ENCODE measurements at regions not wholly inside any gene's neighbourhood (a gene's known extent, or its start where the extent isn't known, plus 50 kb on each side); places are given as distances from the start of the nearest gene placed in this dataset.

- Histone ChIP-seq H3K9me3 (ENCODE audit: control insufficient read depth in 3 of 3, low read length in 3 of 3) (no peaks in the 10 kb centered on the region), H3K27me3 (ENCODE audit: control insufficient read depth in 3 of 3, insufficient read depth in 3 of 3, low read length in 3 of 3) (no peaks in the 10 kb centered on the region), H3K36me3 (ENCODE audit: control insufficient read depth in 3 of 3, insufficient read depth in 3 of 3, low read length in 3 of 3) (no peaks in the 10 kb centered on the region), H3K4me3 (ENCODE audit: low read length in 3 of 3) (no peak overlapping the region), H3K4me1 (ENCODE audit: control insufficient read depth in 3 of 3, insufficient read depth in 3 of 3, low read length in 3 of 3) (no peaks in the 10 kb centered on the region), H3K9ac (ENCODE audit: low read depth in 1 of 3, low read length in 3 of 3) (no peak overlapping the region), H3K27ac (ENCODE audit: low read depth, low read length) (no peak overlapping the region)
These were observed 710.7 kb upstream of the ADAMTS5 start for GRCh38 chr21:27677546-27677945.

GRCh38 chr21:27675306-27675705, 708.4 kb upstream of the ADAMTS5 start:
- Histone ChIP-seq H3K4me3 (ENCODE audit: low read length in 3 of 3) (no peak overlapping the region), H3K4me1 (ENCODE audit: control insufficient read depth in 3 of 3, insufficient read depth in 3 of 3, low read length in 3 of 3) (no peaks in the 10 kb centered on the region), H3K27me3 (ENCODE audit: control insufficient read depth in 3 of 3, insufficient read depth in 3 of 3, low read length in 3 of 3) (no peaks in the 10 kb centered on the region), H3K9ac (ENCODE audit: low read depth in 1 of 3, low read length in 3 of 3) (no peak overlapping the region), H3K9me3 (ENCODE audit: control insufficient read depth in 3 of 3, low read length in 3 of 3) (no peaks in the 10 kb centered on the region), H3K27ac (ENCODE audit: low read depth, low read length) (no peak overlapping the region), H3K36me3 (ENCODE audit: control insufficient read depth in 3 of 3, insufficient read depth in 3 of 3, low read length in 3 of 3) (no peaks in the 10 kb centered on the region)

GRCh38 chr21:27674041-27674615, 707.2 kb upstream of the ADAMTS5 start:
- Histone ChIP-seq H3K4me3 (ENCODE audit: low read length in 3 of 3) (no peak overlapping the region), H3K4me1 (ENCODE audit: control insufficient read depth in 3 of 3, insufficient read depth in 3 of 3, low read length in 3 of 3) (no peaks in the 10 kb centered on the region), H3K9me3 (ENCODE audit: control insufficient read depth in 3 of 3, low read length in 3 of 3) (no peaks in the 10 kb centered on the region), H3K9ac (ENCODE audit: low read depth in 1 of 3, low read length in 3 of 3) (no peak overlapping the region), H3K27me3 (ENCODE audit: control insufficient read depth in 3 of 3, insufficient read depth in 3 of 3, low read length in 3 of 3) (no peaks in the 10 kb centered on the region), H3K36me3 (ENCODE audit: control insufficient read depth in 3 of 3, insufficient read depth in 3 of 3, low read length in 3 of 3) (no peaks in the 10 kb centered on the region), H3K27ac (ENCODE audit: low read depth, low read length) (no peak overlapping the region)

GRCh38 chr21:27673581-27673980, 706.7 kb upstream of the ADAMTS5 start:
- no peak overlapping the region for H3K4me3 ChIP-seq (ENCODE audit: low read length in 3 of 3)
- no peaks in the 10 kb centered on the region for H3K9me3 ChIP-seq (ENCODE audit: control insufficient read depth in 3 of 3, low read length in 3 of 3)
- no peak overlapping the region for H3K9ac ChIP-seq (ENCODE audit: low read depth in 1 of 3, low read length in 3 of 3)
- no peaks in the 10 kb centered on the region for H3K27me3 ChIP-seq (ENCODE audit: control insufficient read depth in 3 of 3, insufficient read depth in 3 of 3, low read length in 3 of 3)
- no peak overlapping the region for H3K27ac ChIP-seq (ENCODE audit: low read depth, low read length)
- H3K36me3 ChIP-seq (ENCODE audit: control insufficient read depth in 3 of 3, insufficient read depth in 3 of 3, low read length in 3 of 3), result no peaks in the 10 kb centered on the region
- H3K4me1 ChIP-seq (ENCODE audit: control insufficient read depth in 3 of 3, insufficient read depth in 3 of 3, low read length in 3 of 3), result no peaks in the 10 kb centered on the region

GRCh38 chr21:27671207-27671606, 704.3 kb upstream of the ADAMTS5 start:
- no peak overlapping the region for H3K9ac ChIP-seq (ENCODE audit: low read depth in 1 of 3, low read length in 3 of 3)
- H3K4me1 ChIP-seq (ENCODE audit: control insufficient read depth in 3 of 3, insufficient read depth in 3 of 3, low read length in 3 of 3), result no peaks in the 10 kb centered on the region
- H3K9me3 ChIP-seq (ENCODE audit: control insufficient read depth in 3 of 3, low read length in 3 of 3), result no peaks in the 10 kb centered on the region
- H3K27ac ChIP-seq (ENCODE audit: low read depth, low read length), result no peak overlapping the region
- H3K4me3 ChIP-seq (ENCODE audit: low read length in 3 of 3), result no peak overlapping the region
- no peaks in the 10 kb centered on the region for H3K27me3 ChIP-seq (ENCODE audit: control insufficient read depth in 3 of 3, insufficient read depth in 3 of 3, low read length in 3 of 3)
- no peaks in the 10 kb centered on the region for H3K36me3 ChIP-seq (ENCODE audit: control insufficient read depth in 3 of 3, insufficient read depth in 3 of 3, low read length in 3 of 3)

- H3K9me3 ChIP-seq (ENCODE audit: control insufficient read depth in 3 of 3, low read length in 3 of 3), result no peaks in the 10 kb centered on the region
- H3K36me3 ChIP-seq (ENCODE audit: control insufficient read depth in 3 of 3, insufficient read depth in 3 of 3, low read length in 3 of 3), result no peaks in the 10 kb centered on the region
- no peak overlapping the region for H3K9ac ChIP-seq (ENCODE audit: low read depth in 1 of 3, low read length in 3 of 3)
- no peaks in the 10 kb centered on the region for H3K27me3 ChIP-seq (ENCODE audit: control insufficient read depth in 3 of 3, insufficient read depth in 3 of 3, low read length in 3 of 3)
- H3K4me3 ChIP-seq (ENCODE audit: low read length in 3 of 3), result no peak overlapping the region
- no peaks in the 10 kb centered on the region for H3K4me1 ChIP-seq (ENCODE audit: control insufficient read depth in 3 of 3, insufficient read depth in 3 of 3, low read length in 3 of 3)
- H3K27ac ChIP-seq (ENCODE audit: low read depth, low read length), result no peak overlapping the region
These were observed 686.6 kb upstream of the ADAMTS5 start for GRCh38 chr21:27653481-27653880.

GRCh38 chr21:27649762-27650161, 682.9 kb upstream of the ADAMTS5 start:
- Histone ChIP-seq H3K9me3 (ENCODE audit: control insufficient read depth in 3 of 3, low read length in 3 of 3) (no peaks in the 10 kb centered on the region), H3K9ac (ENCODE audit: low read depth in 1 of 3, low read length in 3 of 3) (no peak overlapping the region)

GRCh38 chr21:27649323-27649722, 682.4 kb upstream of the ADAMTS5 start:
- Histone ChIP-seq H3K27ac (ENCODE audit: low read depth, low read length) (no peak overlapping the region), H3K36me3 (ENCODE audit: control insufficient read depth in 3 of 3, insufficient read depth in 3 of 3, low read length in 3 of 3) (no peaks in the 10 kb centered on the region), H3K4me1 (ENCODE audit: control insufficient read depth in 3 of 3, insufficient read depth in 3 of 3, low read length in 3 of 3) (no peaks in the 10 kb centered on the region), H3K9ac (ENCODE audit: low read depth in 1 of 3, low read length in 3 of 3) (no peak overlapping the region), H3K9me3 (ENCODE audit: control insufficient read depth in 3 of 3, low read length in 3 of 3) (no peaks in the 10 kb centered on the region), H3K27me3 (ENCODE audit: control insufficient read depth in 3 of 3, insufficient read depth in 3 of 3, low read length in 3 of 3) (no peaks in the 10 kb centered on the region), H3K4me3 (ENCODE audit: low read length in 3 of 3) (no peak overlapping the region)

More at GRCh38 chr21:27649762-27650161, 682.9 kb upstream of the ADAMTS5 start:
- H3K36me3 ChIP-seq (ENCODE audit: control insufficient read depth in 3 of 3, insufficient read depth in 3 of 3, low read length in 3 of 3), result no peaks in the 10 kb centered on the region
- no peak overlapping the region for H3K4me3 ChIP-seq (ENCODE audit: low read length in 3 of 3)
- no peaks in the 10 kb centered on the region for H3K4me1 ChIP-seq (ENCODE audit: control insufficient read depth in 3 of 3, insufficient read depth in 3 of 3, low read length in 3 of 3)
- H3K27ac ChIP-seq (ENCODE audit: low read depth, low read length), result no peak overlapping the region
- H3K27me3 ChIP-seq (ENCODE audit: control insufficient read depth in 3 of 3, insufficient read depth in 3 of 3, low read length in 3 of 3), result no peaks in the 10 kb centered on the region

- H3K27ac ChIP-seq (ENCODE audit: low read depth, low read length), result no peak overlapping the region
- no peak overlapping the region for H3K9ac ChIP-seq (ENCODE audit: low read depth in 1 of 3, low read length in 3 of 3)
These were observed 681.7 kb upstream of the ADAMTS5 start for GRCh38 chr21:27648560-27648959.

GRCh38 chr21:27647921-27648320, 681.0 kb upstream of the ADAMTS5 start:
- H3K36me3 ChIP-seq (ENCODE audit: control insufficient read depth in 3 of 3, insufficient read depth in 3 of 3, low read length in 3 of 3), result no peaks in the 10 kb centered on the region
- no peak overlapping the region for H3K27ac ChIP-seq (ENCODE audit: low read depth, low read length)
- no peak overlapping the region for H3K4me3 ChIP-seq (ENCODE audit: low read length in 3 of 3)
- H3K9me3 ChIP-seq (ENCODE audit: control insufficient read depth in 3 of 3, low read length in 3 of 3), result no peaks in the 10 kb centered on the region
- no peaks in the 10 kb centered on the region for H3K27me3 ChIP-seq (ENCODE audit: control insufficient read depth in 3 of 3, insufficient read depth in 3 of 3, low read length in 3 of 3)
- no peaks in the 10 kb centered on the region for H3K4me1 ChIP-seq (ENCODE audit: control insufficient read depth in 3 of 3, insufficient read depth in 3 of 3, low read length in 3 of 3)
- no peak overlapping the region for H3K9ac ChIP-seq (ENCODE audit: low read depth in 1 of 3, low read length in 3 of 3)

More at GRCh38 chr21:27648560-27648959, 681.7 kb upstream of the ADAMTS5 start:
- H3K27me3 ChIP-seq (ENCODE audit: control insufficient read depth in 3 of 3, insufficient read depth in 3 of 3, low read length in 3 of 3), result no peaks in the 10 kb centered on the region
- H3K36me3 ChIP-seq (ENCODE audit: control insufficient read depth in 3 of 3, insufficient read depth in 3 of 3, low read length in 3 of 3), result no peaks in the 10 kb centered on the region
- H3K9me3 ChIP-seq (ENCODE audit: control insufficient read depth in 3 of 3, low read length in 3 of 3), result no peaks in the 10 kb centered on the region
- no peak overlapping the region for H3K4me3 ChIP-seq (ENCODE audit: low read length in 3 of 3)
- H3K4me1 ChIP-seq (ENCODE audit: control insufficient read depth in 3 of 3, insufficient read depth in 3 of 3, low read length in 3 of 3), result no peaks in the 10 kb centered on the region

Data from skeletal muscle tissue (tissue), 3 donors.